ENCODE measurements at regions not wholly inside any gene's neighbourhood (a gene's known extent, or its start where the extent isn't known, plus 50 kb on each side); places are given as distances from the start of the nearest gene placed in this dataset.
"Not testable (repeated sequence)": the region's sequence is repeated elsewhere in the genome, so short reads cannot be mapped to it uniquely, and the experiment has no call there.

- Histone ChIP-seq H3K36me3 (ENCODE audit: insufficient read depth, low read length) (no peaks in the 10 kb centered on the region), H2AFZ (ENCODE audit: low read length, unreplicated experiment) (no peak overlapping the region), H3K27me3 (ENCODE audit: insufficient read depth, low read length) (no peaks in the 10 kb centered on the region), H3K79me2 (ENCODE audit: control insufficient read depth, insufficient read depth, low read length, unreplicated experiment) (no peaks in the 10 kb centered on the region), H3K4me1 (ENCODE audit: control insufficient read depth, insufficient read depth, low read length, unreplicated experiment) (no peaks in the 10 kb centered on the region), H3K27ac (ENCODE audit: low read depth, low read length) (no peak overlapping the region), H3K4me3 (ENCODE audit: low read depth, low read length) (no peak overlapping the region)
Observed at GRCh38 chr5:89199306-89199705, 316.3 kb upstream of the MEF2C start.

- Histone ChIP-seq H3K4me1 (ENCODE audit: control insufficient read depth, insufficient read depth, low read length, unreplicated experiment) (no peaks in the 10 kb centered on the region), H3K36me3 (ENCODE audit: insufficient read depth, low read length) (no peaks in the 10 kb centered on the region), H3K79me2 (ENCODE audit: control insufficient read depth, insufficient read depth, low read length, unreplicated experiment) (no peaks in the 10 kb centered on the region), H3K27ac (ENCODE audit: low read depth, low read length) (no peak overlapping the region), H3K4me3 (ENCODE audit: low read depth, low read length) (no peak overlapping the region), H2AFZ (ENCODE audit: low read length, unreplicated experiment) (no peak overlapping the region), H3K27me3 (ENCODE audit: insufficient read depth, low read length) (no peaks in the 10 kb centered on the region)
Observed at GRCh38 chr5:89191374-89191773, 308.4 kb upstream of the MEF2C start.

- Histone ChIP-seq H3K4me3 (ENCODE audit: low read depth, low read length) (no peak overlapping the region), H3K27me3 (ENCODE audit: insufficient read depth, low read length) (no peaks in the 10 kb centered on the region), H3K36me3 (ENCODE audit: insufficient read depth, low read length) (no peaks in the 10 kb centered on the region), H3K27ac (ENCODE audit: low read depth, low read length) (no peak overlapping the region), H3K79me2 (ENCODE audit: control insufficient read depth, insufficient read depth, low read length, unreplicated experiment) (no peaks in the 10 kb centered on the region), H2AFZ (ENCODE audit: low read length, unreplicated experiment) (no peak overlapping the region), H3K4me1 (ENCODE audit: control insufficient read depth, insufficient read depth, low read length, unreplicated experiment) (no peaks in the 10 kb centered on the region)
Observed at GRCh38 chr5:89190515-89191265, 307.7 kb upstream of the MEF2C start.

GRCh38 chr5:89187883-89188465 is 305.0 kb upstream of the MEF2C start:
- H3K27me3 ChIP-seq (ENCODE audit: insufficient read depth, low read length), result no peaks in the 10 kb centered on the region
- no peak overlapping the region for H2AFZ ChIP-seq (ENCODE audit: low read length, unreplicated experiment)
- H3K36me3 ChIP-seq (ENCODE audit: insufficient read depth, low read length), result no peaks in the 10 kb centered on the region
- H3K79me2 ChIP-seq (ENCODE audit: control insufficient read depth, insufficient read depth, low read length, unreplicated experiment), result no peaks in the 10 kb centered on the region
- no peak overlapping the region for H3K27ac ChIP-seq (ENCODE audit: low read depth, low read length)
- H3K4me1 ChIP-seq (ENCODE audit: control insufficient read depth, insufficient read depth, low read length, unreplicated experiment), result no peaks in the 10 kb centered on the region
- no peak overlapping the region for H3K4me3 ChIP-seq (ENCODE audit: low read depth, low read length)

- no peaks in the 10 kb centered on the region for H3K4me1 ChIP-seq (ENCODE audit: control insufficient read depth, insufficient read depth, low read length, unreplicated experiment)
- H3K79me2 ChIP-seq (ENCODE audit: control insufficient read depth, insufficient read depth, low read length, unreplicated experiment), result no peaks in the 10 kb centered on the region
- H2AFZ ChIP-seq (ENCODE audit: low read length, unreplicated experiment), result no peak overlapping the region
- H3K36me3 ChIP-seq (ENCODE audit: insufficient read depth, low read length), result no peaks in the 10 kb centered on the region
- no peak overlapping the region for H3K27ac ChIP-seq (ENCODE audit: low read depth, low read length)
- H3K4me3 ChIP-seq (ENCODE audit: low read depth, low read length), result no peak overlapping the region
- H3K27me3 ChIP-seq (ENCODE audit: insufficient read depth, low read length), result no peaks in the 10 kb centered on the region
Observed at GRCh38 chr5:89187268-89187667, 304.3 kb upstream of the MEF2C start.

GRCh38 chr5:89181546-89181945 is 298.6 kb upstream of the MEF2C start:
- Histone ChIP-seq H3K27me3 (ENCODE audit: insufficient read depth, low read length) (no peaks in the 10 kb centered on the region), H3K79me2 (ENCODE audit: control insufficient read depth, insufficient read depth, low read length, unreplicated experiment) (no peaks in the 10 kb centered on the region), H3K4me1 (ENCODE audit: control insufficient read depth, insufficient read depth, low read length, unreplicated experiment) (no peaks in the 10 kb centered on the region), H3K36me3 (ENCODE audit: insufficient read depth, low read length) (no peaks in the 10 kb centered on the region), H3K4me3 (ENCODE audit: low read depth, low read length) (no peak overlapping the region), H3K27ac (ENCODE audit: low read depth, low read length) (no peak overlapping the region), H2AFZ (ENCODE audit: low read length, unreplicated experiment) (no peak overlapping the region)

- no peaks in the 10 kb centered on the region for H3K36me3 ChIP-seq (ENCODE audit: insufficient read depth, low read length)
- H3K27me3 ChIP-seq (ENCODE audit: insufficient read depth, low read length), result no peaks in the 10 kb centered on the region
- H3K4me3 ChIP-seq (ENCODE audit: low read depth, low read length), result no peak overlapping the region
- H3K4me1 ChIP-seq (ENCODE audit: control insufficient read depth, insufficient read depth, low read length, unreplicated experiment), result no peaks in the 10 kb centered on the region
- H3K79me2 ChIP-seq (ENCODE audit: control insufficient read depth, insufficient read depth, low read length, unreplicated experiment), result no peaks in the 10 kb centered on the region
- H3K27ac ChIP-seq (ENCODE audit: low read depth, low read length), result no peak overlapping the region
- H2AFZ ChIP-seq (ENCODE audit: low read length, unreplicated experiment), result no peak overlapping the region
Observed at GRCh38 chr5:89179731-89180130, 296.7 kb upstream of the MEF2C start.

GRCh38 chr5:89178541-89178940 is 295.6 kb upstream of the MEF2C start:
- Histone ChIP-seq H3K79me2 (ENCODE audit: control insufficient read depth, insufficient read depth, low read length, unreplicated experiment) (no peaks in the 10 kb centered on the region), H2AFZ (ENCODE audit: low read length, unreplicated experiment) (no peak overlapping the region), H3K4me3 (ENCODE audit: low read depth, low read length) (no peak overlapping the region), H3K27ac (ENCODE audit: low read depth, low read length) (no peak overlapping the region), H3K4me1 (ENCODE audit: control insufficient read depth, insufficient read depth, low read length, unreplicated experiment) (no peaks in the 10 kb centered on the region), H3K27me3 (ENCODE audit: insufficient read depth, low read length) (no peaks in the 10 kb centered on the region), H3K36me3 (ENCODE audit: insufficient read depth, low read length) (no peaks in the 10 kb centered on the region)

GRCh38 chr5:89173528-89173927 is 290.5 kb upstream of the MEF2C start:
- Histone ChIP-seq H3K27ac (ENCODE audit: low read depth, low read length) (no peak overlapping the region), H3K4me3 (ENCODE audit: low read depth, low read length) (no peak overlapping the region), H2AFZ (ENCODE audit: low read length, unreplicated experiment) (no peak overlapping the region), H3K79me2 (ENCODE audit: control insufficient read depth, insufficient read depth, low read length, unreplicated experiment) (no peaks in the 10 kb centered on the region), H3K36me3 (ENCODE audit: insufficient read depth, low read length) (no peaks in the 10 kb centered on the region), H3K4me1 (ENCODE audit: control insufficient read depth, insufficient read depth, low read length, unreplicated experiment) (no peaks in the 10 kb centered on the region), H3K27me3 (ENCODE audit: insufficient read depth, low read length) (no peaks in the 10 kb centered on the region)

- no peak overlapping the region for H2AFZ ChIP-seq (ENCODE audit: low read length, unreplicated experiment)
- H3K4me1 ChIP-seq (ENCODE audit: control insufficient read depth, insufficient read depth, low read length, unreplicated experiment), result no peaks in the 10 kb centered on the region
- no peak overlapping the region for H3K27ac ChIP-seq (ENCODE audit: low read depth, low read length)
- H3K79me2 ChIP-seq (ENCODE audit: control insufficient read depth, insufficient read depth, low read length, unreplicated experiment), result no peaks in the 10 kb centered on the region
- no peaks in the 10 kb centered on the region for H3K36me3 ChIP-seq (ENCODE audit: insufficient read depth, low read length)
- no peak overlapping the region for H3K4me3 ChIP-seq (ENCODE audit: low read depth, low read length)
- H3K27me3 ChIP-seq (ENCODE audit: insufficient read depth, low read length), result no peaks in the 10 kb centered on the region
Observed at GRCh38 chr5:89168766-89169165, 285.8 kb upstream of the MEF2C start.

GRCh38 chr5:89164703-89165102 is 281.7 kb upstream of the MEF2C start:
- H2AFZ ChIP-seq (ENCODE audit: low read length, unreplicated experiment); H3K27ac ChIP-seq (ENCODE audit: low read depth, low read length); H3K36me3 ChIP-seq (ENCODE audit: insufficient read depth, low read length): not testable (repeated sequence)

More at GRCh38 chr5:89164703-89165102, 281.7 kb upstream of the MEF2C start:
- H3K4me3 ChIP-seq (ENCODE audit: low read depth, low read length); H3K79me2 ChIP-seq (ENCODE audit: control insufficient read depth, insufficient read depth, low read length, unreplicated experiment); H3K4me1 ChIP-seq (ENCODE audit: control insufficient read depth, insufficient read depth, low read length, unreplicated experiment); H3K27me3 ChIP-seq (ENCODE audit: insufficient read depth, low read length): not testable (repeated sequence)
